ENCODE measurements at regions not wholly inside any gene's neighbourhood (a gene's known extent, or its start where the extent isn't known, plus 50 kb on each side); places are given as distances from the start of the nearest gene placed in this dataset.
"Not testable (repeated sequence)": the region's sequence is repeated elsewhere in the genome, so short reads cannot be mapped to it uniquely, and the experiment has no call there.

- no peak for DNase-seq (ENCODE audit: low read depth)
These were observed 111.0 kb downstream of the FAM53A start for GRCh38 chr4:1572964-1573720.

GRCh38 chr4:1572521-1572920 is 111.6 kb downstream of the FAM53A start:
- DNase-seq (ENCODE audit: low read depth): no peak

- no peak for DNase-seq (ENCODE audit: low read depth)
These were observed 112.1 kb downstream of the FAM53A start for GRCh38 chr4:1572010-1572385.

- DNase-seq (ENCODE audit: low read depth): no peak
These were observed 112.7 kb downstream of the FAM53A start for GRCh38 chr4:1571165-1572009.

- DNase-seq (ENCODE audit: low read depth): no peak
These were observed 113.6 kb downstream of the FAM53A start for GRCh38 chr4:1570291-1571164.

- no peak for DNase-seq (ENCODE audit: low read depth)
These were observed 114.5 kb downstream of the FAM53A start for GRCh38 chr4:1569461-1570151.

GRCh38 chr4:1568855-1569460 is 115.2 kb downstream of the FAM53A start:
- DNase-seq (ENCODE audit: low read depth): no peak

GRCh38 chr4:1567808-1568581 is 116.1 kb downstream of the FAM53A start:
- DNase-seq (ENCODE audit: low read depth): no peak

GRCh38 chr4:1567519-1567807 is 116.7 kb downstream of the FAM53A start:
- DNase-seq (ENCODE audit: low read depth): no peak

GRCh38 chr4:1566838-1567518 is 117.1 kb downstream of the FAM53A start:
- DNase-seq (ENCODE audit: low read depth): no peak

GRCh38 chr4:1566301-1566837 is 117.7 kb downstream of the FAM53A start:
- DNase-seq (ENCODE audit: low read depth): not testable (repeated sequence)

GRCh38 chr4:1565598-1566295 is 118.4 kb downstream of the FAM53A start:
- no peak for DNase-seq (ENCODE audit: low read depth)

GRCh38 chr4:1564535-1565375 is 119.4 kb downstream of the FAM53A start:
- no peak for DNase-seq (ENCODE audit: low read depth)

- DNase-seq (ENCODE audit: low read depth): no peak
These were observed 120.2 kb downstream of the FAM53A start for GRCh38 chr4:1563768-1564485.

- DNase-seq (ENCODE audit: low read depth): no peak
These were observed 120.9 kb downstream of the FAM53A start for GRCh38 chr4:1563241-1563640.

- no peak for DNase-seq (ENCODE audit: low read depth)
These were observed 121.3 kb downstream of the FAM53A start for GRCh38 chr4:1562771-1563170.

- no peak for DNase-seq (ENCODE audit: low read depth)
These were observed 121.7 kb downstream of the FAM53A start for GRCh38 chr4:1562371-1562770.
